Skeletal muscle satellite cell (primary cell): ENCODE measurements at regions not wholly inside any gene's neighbourhood (a gene's known extent, or its start where the extent isn't known, plus 50 kb on each side); places are given as distances from the start of the nearest gene placed in this dataset.

Experiments
- H3K27me3 ChIP-seq: 2 replicates; pipeline ENCODE4 v1.7.0; 2013; ENCODE audit warnings: low read length; ENCODE audit not compliant: control insufficient read depth, insufficient read depth
- H3K36me3 ChIP-seq: 2 replicates; pipeline ENCODE4 v1.7.0; 2013; ENCODE audit warnings: mild to moderate bottlenecking, control low read depth, low read length; ENCODE audit not compliant: insufficient read depth
- H3K4me1 ChIP-seq: 2 replicates; pipeline ENCODE4 v1.7.0; 2013; ENCODE audit warnings: low read length; ENCODE audit not compliant: control insufficient read depth, insufficient read depth
- H3K4me2 ChIP-seq: 2 replicates; pipeline ENCODE4 v1.7.0; 2013; ENCODE audit warnings: mild to moderate bottlenecking, low read length
- H3K4me3 ChIP-seq: 2 replicates; pipeline ENCODE4 v1.7.0; 2013; ENCODE audit warnings: low read length
- H3K9ac ChIP-seq: 2 replicates; pipeline ENCODE4 v1.7.0; 2013; ENCODE audit warnings: mild to moderate bottlenecking, low read depth, low read length, moderate library complexity
- H3K9me3 ChIP-seq: replicated peaks from 2 replicates; pipeline ENCODE4 v1.7.0; 2013; ENCODE audit warnings: mild to moderate bottlenecking, control low read depth, low read length

GRCh38 chr13:67439365-67439764, 209.2 kb upstream of the PCDH9 start:
- Histone ChIP-seq H3K4me2 (no peak overlapping the region), H3K9me3 (no peaks in the 10 kb centered on the region), H3K9ac (no peak overlapping the region), H3K4me3 (no peak overlapping the region), H3K4me1 (no peaks in the 10 kb centered on the region), H3K36me3 (no peaks in the 10 kb centered on the region), H3K27me3 (no peaks in the 10 kb centered on the region)

- Histone ChIP-seq H3K27me3 (no peaks in the 10 kb centered on the region), H3K36me3 (no peaks in the 10 kb centered on the region), H3K9ac (no peak overlapping the region), H3K9me3 (no peaks in the 10 kb centered on the region), H3K4me2 (no peak overlapping the region), H3K4me3 (no peak overlapping the region), H3K4me1 (no peaks in the 10 kb centered on the region)
Observed at GRCh38 chr13:67438465-67438864, 208.3 kb upstream of the PCDH9 start.

- Histone ChIP-seq H3K36me3 (no peaks in the 10 kb centered on the region), H3K4me1 (no peaks in the 10 kb centered on the region), H3K9ac (no peak overlapping the region), H3K9me3 (no peaks in the 10 kb centered on the region), H3K4me3 (no peak overlapping the region), H3K27me3 (no peaks in the 10 kb centered on the region), H3K4me2 (no peak overlapping the region)
Observed at GRCh38 chr13:67437244-67437643, 207.1 kb upstream of the PCDH9 start.

GRCh38 chr13:67421475-67421874, 191.3 kb upstream of the PCDH9 start:
- no peaks in the 10 kb centered on the region for H3K27me3 ChIP-seq
- H3K9ac ChIP-seq: no peak overlapping the region
- H3K9me3 ChIP-seq: no peaks in the 10 kb centered on the region
- H3K36me3 ChIP-seq: no peaks in the 10 kb centered on the region
- no peak overlapping the region for H3K4me2 ChIP-seq
- no peak overlapping the region for H3K4me3 ChIP-seq
- no peaks in the 10 kb centered on the region for H3K4me1 ChIP-seq

- no peaks in the 10 kb centered on the region for H3K36me3 ChIP-seq
- no peaks in the 10 kb centered on the region for H3K9me3 ChIP-seq
- H3K27me3 ChIP-seq: no peaks in the 10 kb centered on the region
- no peak overlapping the region for H3K4me3 ChIP-seq
- no peak overlapping the region for H3K4me2 ChIP-seq
- H3K4me1 ChIP-seq: no peaks in the 10 kb centered on the region
- H3K9ac ChIP-seq: no peak overlapping the region
Observed at GRCh38 chr13:67416047-67416925, 186.2 kb upstream of the PCDH9 start.

- no peak overlapping the region for H3K4me3 ChIP-seq
- no peaks in the 10 kb centered on the region for H3K36me3 ChIP-seq
- no peaks in the 10 kb centered on the region for H3K9me3 ChIP-seq
- peaks cover 5% of the 10 kb centered on the region for H3K4me1 ChIP-seq
- H3K9ac ChIP-seq: no peak overlapping the region
- H3K4me2 ChIP-seq: no peak overlapping the region
- no peaks in the 10 kb centered on the region for H3K27me3 ChIP-seq
Observed at GRCh38 chr13:67410645-67411044, 180.5 kb upstream of the PCDH9 start.

- H3K36me3 ChIP-seq: no peaks in the 10 kb centered on the region
- H3K4me2 ChIP-seq: no peak overlapping the region
Observed at GRCh38 chr13:67408798-67409197, 178.7 kb upstream of the PCDH9 start.

GRCh38 chr13:67402546-67402945, 172.4 kb upstream of the PCDH9 start:
- H3K4me2 ChIP-seq: no peak overlapping the region
- no peaks in the 10 kb centered on the region for H3K36me3 ChIP-seq
- no peaks in the 10 kb centered on the region for H3K27me3 ChIP-seq
- H3K4me3 ChIP-seq: no peak overlapping the region
- H3K4me1 ChIP-seq: no peaks in the 10 kb centered on the region
- H3K9me3 ChIP-seq: no peaks in the 10 kb centered on the region
- no peak overlapping the region for H3K9ac ChIP-seq

More at GRCh38 chr13:67408798-67409197, 178.7 kb upstream of the PCDH9 start:
- peaks cover 5% of the 10 kb centered on the region for H3K4me1 ChIP-seq
- no peaks in the 10 kb centered on the region for H3K9me3 ChIP-seq
- no peaks in the 10 kb centered on the region for H3K27me3 ChIP-seq
- H3K4me3 ChIP-seq: no peak overlapping the region
- no peak overlapping the region for H3K9ac ChIP-seq

GRCh38 chr13:67395577-67395976, 165.4 kb upstream of the PCDH9 start:
- Histone ChIP-seq H3K27me3 (no peaks in the 10 kb centered on the region), H3K4me3 (no peak overlapping the region), H3K36me3 (no peaks in the 10 kb centered on the region), H3K9me3 (no peaks in the 10 kb centered on the region), H3K9ac (no peak overlapping the region), H3K4me2 (no peak overlapping the region), H3K4me1 (no peaks in the 10 kb centered on the region)

GRCh38 chr13:67392014-67392413, 161.9 kb upstream of the PCDH9 start:
- Histone ChIP-seq H3K4me2 (no peak overlapping the region), H3K9me3 (no peaks in the 10 kb centered on the region), H3K27me3 (no peaks in the 10 kb centered on the region), H3K9ac (no peak overlapping the region), H3K4me1 (no peaks in the 10 kb centered on the region), H3K4me3 (no peak overlapping the region), H3K36me3 (no peaks in the 10 kb centered on the region)

- H3K36me3 ChIP-seq: no peaks in the 10 kb centered on the region
- no peaks in the 10 kb centered on the region for H3K4me1 ChIP-seq
- H3K4me3 ChIP-seq: no peak overlapping the region
Observed at GRCh38 chr13:67390462-67391086, 160.4 kb upstream of the PCDH9 start.

GRCh38 chr13:67389171-67389570, 159.0 kb upstream of the PCDH9 start:
- no peak overlapping the region for H3K4me2 ChIP-seq
- H3K4me3 ChIP-seq: no peak overlapping the region
- no peaks in the 10 kb centered on the region for H3K4me1 ChIP-seq
- H3K9me3 ChIP-seq: no peaks in the 10 kb centered on the region
- no peaks in the 10 kb centered on the region for H3K36me3 ChIP-seq
- H3K9ac ChIP-seq: no peak overlapping the region
- H3K27me3 ChIP-seq: no peaks in the 10 kb centered on the region

More at GRCh38 chr13:67390462-67391086, 160.4 kb upstream of the PCDH9 start:
- Histone ChIP-seq H3K27me3 (no peaks in the 10 kb centered on the region), H3K4me2 (no peak overlapping the region), H3K9ac (no peak overlapping the region), H3K9me3 (no peaks in the 10 kb centered on the region)
